ENCODE measurements at regions not wholly inside any gene's neighbourhood (a gene's known extent, or its start where the extent isn't known, plus 50 kb on each side); places are given as distances from the start of the nearest gene placed in this dataset.

GRCh38 chr5:5625491-5625890 lies 203.0 kb downstream of the ICE1 start:
- TF ChIP-seq CTCF (IDR thresholded peaks at IDR 0.05; ENCODE audit: low read depth, low read length), result no peak
- H3K27me3 ChIP-seq, result no peaks in the 10 kb centered on the region
- no peaks in the 10 kb centered on the region for H3K4me1 ChIP-seq (ENCODE audit: low read depth)
- no peak for DNase-seq (ENCODE audit: low read depth in 1 of 2, low spot score in 1 of 2)
- no peaks in the 10 kb centered on the region for H3K9me3 ChIP-seq (ENCODE audit: low read depth)
- no peaks in the 10 kb centered on the region for H3K36me3 ChIP-seq
- no peak overlapping the region for H3K27ac ChIP-seq
- H3K4me3 ChIP-seq, result no peak overlapping the region

- Histone ChIP-seq H3K36me3 (no peaks in the 10 kb centered on the region), H3K9me3 (ENCODE audit: low read depth) (no peaks in the 10 kb centered on the region), H3K4me1 (ENCODE audit: low read depth) (peaks cover 5% of the 10 kb centered on the region), H3K4me3 (no peak overlapping the region), H3K27me3 (no peaks in the 10 kb centered on the region), H3K27ac (no peak overlapping the region)
- DNase-seq (ENCODE audit: low read depth in 1 of 2, low spot score in 1 of 2), result no peak
- TF ChIP-seq CTCF (IDR thresholded peaks at IDR 0.05; ENCODE audit: low read depth, low read length), result no peak
These were observed 200.9 kb downstream of the ICE1 start for GRCh38 chr5:5623397-5623796.

GRCh38 chr5:5622806-5623205 lies 200.3 kb downstream of the ICE1 start:
- Histone ChIP-seq H3K4me1 (ENCODE audit: low read depth) (peaks cover 5% of the 10 kb centered on the region), H3K27me3 (no peaks in the 10 kb centered on the region), H3K27ac (no peak overlapping the region), H3K4me3 (no peak overlapping the region), H3K9me3 (ENCODE audit: low read depth) (no peaks in the 10 kb centered on the region), H3K36me3 (no peaks in the 10 kb centered on the region)
- DNase-seq (ENCODE audit: low read depth in 1 of 2, low spot score in 1 of 2), result no peak
- TF ChIP-seq CTCF (IDR thresholded peaks at IDR 0.05; ENCODE audit: low read depth, low read length), result no peak

- H3K27me3 ChIP-seq, result no peaks in the 10 kb centered on the region
- H3K27ac ChIP-seq, result no peak overlapping the region
- H3K36me3 ChIP-seq, result no peaks in the 10 kb centered on the region
- no peaks in the 10 kb centered on the region for H3K9me3 ChIP-seq (ENCODE audit: low read depth)
- H3K4me1 ChIP-seq (ENCODE audit: low read depth), result peaks cover 5% of the 10 kb centered on the region
- TF ChIP-seq CTCF (IDR thresholded peaks at IDR 0.05; ENCODE audit: low read depth, low read length), result no peak
- peak in 1 of 2 donors; percentile 32 for DNase-seq (ENCODE audit: low read depth in 1 of 2, low spot score in 1 of 2)
- no peak overlapping the region for H3K4me3 ChIP-seq
These were observed 197.1 kb downstream of the ICE1 start for GRCh38 chr5:5619546-5619945.

GRCh38 chr5:5617024-5617423 lies 194.5 kb downstream of the ICE1 start:
- no peak overlapping the region for H3K4me3 ChIP-seq
- no peaks in the 10 kb centered on the region for H3K27me3 ChIP-seq
- H3K27ac ChIP-seq, result no peak overlapping the region
- TF ChIP-seq CTCF (IDR thresholded peaks at IDR 0.05; ENCODE audit: low read depth, low read length), result no peak
- H3K9me3 ChIP-seq (ENCODE audit: low read depth), result no peaks in the 10 kb centered on the region
- H3K4me1 ChIP-seq (ENCODE audit: low read depth), result peaks cover 5% of the 10 kb centered on the region
- DNase-seq (ENCODE audit: low read depth in 1 of 2, low spot score in 1 of 2), result no peak
- no peaks in the 10 kb centered on the region for H3K36me3 ChIP-seq

All from cardiac muscle cell (in vitro differentiated cells and primary cell).